Brain pericyte (primary cell): ENCODE measurements at regions not wholly inside any gene's neighbourhood (a gene's known extent, or its start where the extent isn't known, plus 50 kb on each side); places are given as distances from the start of the nearest gene placed in this dataset.
"Not testable (repeated sequence)": the region's sequence is repeated elsewhere in the genome, so short reads cannot be mapped to it uniquely, and the experiment has no call there.

Source experiments
- DNase-seq: peaks from one replicate; pipeline ENCODE4 v3.0.0-alpha.2; 2012; ENCODE audit warnings: low read depth, low spot score

DNA sequence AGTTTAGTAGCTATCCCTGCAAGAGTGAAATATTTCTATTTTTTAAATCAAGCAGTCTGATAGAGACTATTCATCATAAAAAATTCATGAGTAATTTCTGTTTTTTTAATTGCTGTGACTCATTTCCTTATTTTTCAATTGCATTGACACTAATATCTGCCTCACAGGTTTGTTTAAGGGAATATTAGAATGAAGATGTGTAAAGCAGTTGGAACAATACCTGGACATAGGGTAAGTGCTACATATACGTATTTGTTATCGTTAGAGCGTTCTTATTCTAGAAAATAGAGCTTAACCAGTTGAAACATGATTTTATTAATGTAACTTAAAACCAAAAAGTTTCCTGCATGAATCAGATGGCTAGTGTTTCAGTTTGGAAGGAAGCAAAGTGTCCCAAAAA is 2211.3 kb downstream of the PCDH7 start:
- no peak for DNase-seq

DNA sequence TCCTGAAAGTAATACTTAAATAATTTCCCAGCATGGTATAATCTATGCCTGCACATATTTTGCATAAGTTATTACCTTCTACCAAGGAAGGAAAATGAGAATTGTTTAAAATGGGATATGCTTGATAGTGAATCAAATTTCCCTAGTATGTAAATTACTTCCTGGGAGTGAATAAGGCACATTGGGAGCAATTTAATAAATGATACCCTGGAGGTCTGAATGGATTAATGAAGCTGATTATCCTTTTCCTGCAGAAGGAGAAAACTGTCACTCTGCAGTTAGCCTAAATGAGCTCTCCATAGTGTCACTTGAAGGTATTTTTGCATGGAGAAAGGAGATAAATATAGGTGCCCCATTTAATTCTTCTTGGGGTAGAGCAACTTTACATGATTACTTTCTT is 2212.0 kb downstream of the PCDH7 start:
- DNase-seq, result no peak

DNA sequence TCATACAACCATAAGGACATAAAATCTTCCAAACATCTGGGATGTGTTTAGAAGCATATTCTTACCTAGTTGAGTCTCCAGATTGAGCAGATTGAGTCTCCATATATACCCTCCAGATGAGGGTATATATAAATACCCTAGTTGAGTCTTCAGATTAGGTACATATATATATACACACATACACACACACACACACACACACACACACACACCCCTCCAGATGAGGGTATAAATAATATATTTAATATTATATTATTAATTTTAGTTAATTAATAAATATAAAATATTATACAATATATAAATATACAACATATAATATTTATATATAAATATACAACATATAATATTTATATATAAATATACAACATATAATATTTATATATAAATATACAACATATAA is 2219.1 kb downstream of the PCDH7 start:
- not testable (repeated sequence) for DNase-seq

DNA sequence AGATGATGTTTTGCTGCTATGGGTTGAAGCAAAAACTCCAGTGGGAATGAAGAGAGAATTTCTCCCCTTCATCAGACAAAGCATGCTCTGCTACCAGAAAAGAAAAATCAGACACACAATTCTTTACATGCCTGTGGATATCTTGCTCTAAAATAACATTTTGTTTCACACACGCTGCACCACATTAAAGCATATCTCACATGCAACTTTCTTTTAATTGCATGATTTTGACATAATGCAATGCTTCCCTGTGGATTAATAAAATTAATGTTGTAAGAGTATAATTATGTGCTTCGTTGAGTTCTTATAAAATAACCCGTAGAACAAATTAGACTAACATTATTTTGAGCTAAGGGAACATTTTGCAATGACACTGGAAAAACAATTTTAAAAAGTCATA is 2230.7 kb downstream of the PCDH7 start:
- no peak for DNase-seq

DNA sequence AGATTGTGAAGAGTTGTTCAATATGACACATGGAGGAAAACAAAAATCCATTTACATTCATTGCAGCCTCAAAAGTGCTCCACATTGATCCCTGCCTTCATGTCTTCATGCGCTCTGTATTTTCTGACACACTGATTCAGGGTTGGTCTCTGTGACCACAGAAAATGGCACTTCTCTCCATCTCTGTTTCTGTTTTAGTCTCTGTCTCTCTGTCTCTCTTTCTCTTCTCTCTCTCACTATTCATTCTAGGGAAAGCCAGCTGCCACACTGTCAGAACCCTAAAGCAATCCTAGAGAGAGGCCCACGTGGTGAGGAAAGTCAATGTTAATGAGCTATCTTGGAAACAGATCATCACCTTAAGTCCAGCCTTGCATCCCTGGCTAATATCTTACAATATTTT is 2238.4 kb downstream of the PCDH7 start:
- DNase-seq, result no peak

DNA sequence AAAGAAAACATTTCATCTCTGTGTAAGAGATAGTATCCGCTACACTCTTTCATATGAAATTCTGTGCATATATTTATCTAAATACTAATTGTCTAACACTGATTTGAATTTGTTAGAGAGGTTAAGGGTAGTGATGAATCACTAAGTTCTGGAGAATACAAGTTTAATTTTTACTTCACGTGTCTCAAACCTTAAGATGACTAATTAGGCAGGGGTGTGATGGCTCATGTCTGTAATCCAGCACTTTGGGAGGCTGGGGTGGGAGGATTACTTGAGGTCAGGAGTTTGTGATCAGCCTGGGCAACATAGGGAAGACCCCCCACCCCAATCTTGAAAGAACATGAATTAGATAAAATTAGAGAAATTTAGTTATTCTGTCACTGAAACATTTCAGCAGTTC is 2241.9 kb downstream of the PCDH7 start:
- no peak for DNase-seq

DNA sequence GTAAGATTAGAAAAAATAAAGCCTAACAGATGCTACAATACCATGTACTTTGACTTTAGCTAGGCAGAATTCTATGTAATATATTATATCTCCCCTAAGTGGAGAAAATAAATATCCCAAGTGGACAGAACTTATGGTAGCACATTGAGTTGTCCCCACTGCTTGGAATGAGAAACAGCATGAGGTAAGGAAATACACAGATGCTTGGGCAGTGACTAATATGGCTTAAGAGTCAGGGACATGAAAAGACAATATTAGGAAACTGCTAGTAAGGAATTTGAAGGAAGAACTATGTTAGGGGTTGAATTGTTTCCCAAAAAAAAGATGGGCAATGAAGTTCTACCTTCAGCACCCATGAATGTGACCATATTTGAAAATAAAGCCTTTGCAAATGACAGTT is 2265.1 kb downstream of the PCDH7 start:
- no peak for DNase-seq

DNA sequence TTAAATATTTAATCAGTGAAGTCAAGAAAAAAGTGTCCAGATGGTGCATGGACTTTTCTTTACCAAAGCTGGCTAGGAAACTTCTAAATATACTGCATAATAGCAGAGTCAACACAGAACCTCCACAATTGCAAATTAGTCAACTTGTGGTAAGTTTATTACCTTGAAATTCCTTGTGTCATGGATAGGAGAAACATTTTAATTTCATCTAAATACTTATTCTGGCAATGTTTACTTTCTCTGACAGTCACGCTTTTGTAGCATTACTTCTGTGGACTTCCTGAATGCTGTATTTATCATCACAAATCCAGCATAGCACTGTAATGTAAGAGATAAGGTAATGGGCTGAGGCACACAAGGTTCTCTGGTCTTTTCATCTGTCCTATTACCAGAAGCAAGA is 2266.1 kb downstream of the PCDH7 start:
- no peak for DNase-seq

DNA sequence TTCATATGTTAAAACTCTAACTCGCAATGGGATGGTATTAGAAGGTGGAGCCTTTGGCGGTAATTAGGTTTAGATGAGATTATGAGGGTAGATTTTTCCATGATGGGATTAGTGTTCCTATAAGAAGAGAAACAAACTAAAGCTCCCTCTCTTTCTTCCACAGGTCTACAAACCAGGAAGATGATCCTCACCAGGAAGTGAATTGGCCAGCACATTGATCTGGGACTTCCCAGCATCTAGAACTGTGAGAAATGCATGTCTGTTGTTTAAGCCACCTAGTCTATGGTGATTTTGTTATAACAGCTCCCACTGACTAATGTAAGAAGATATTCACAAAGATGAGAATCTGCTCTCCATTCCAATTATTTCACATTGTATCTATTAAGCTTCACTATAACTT is 2266.9 kb downstream of the PCDH7 start:
- DNase-seq, result no peak

DNA sequence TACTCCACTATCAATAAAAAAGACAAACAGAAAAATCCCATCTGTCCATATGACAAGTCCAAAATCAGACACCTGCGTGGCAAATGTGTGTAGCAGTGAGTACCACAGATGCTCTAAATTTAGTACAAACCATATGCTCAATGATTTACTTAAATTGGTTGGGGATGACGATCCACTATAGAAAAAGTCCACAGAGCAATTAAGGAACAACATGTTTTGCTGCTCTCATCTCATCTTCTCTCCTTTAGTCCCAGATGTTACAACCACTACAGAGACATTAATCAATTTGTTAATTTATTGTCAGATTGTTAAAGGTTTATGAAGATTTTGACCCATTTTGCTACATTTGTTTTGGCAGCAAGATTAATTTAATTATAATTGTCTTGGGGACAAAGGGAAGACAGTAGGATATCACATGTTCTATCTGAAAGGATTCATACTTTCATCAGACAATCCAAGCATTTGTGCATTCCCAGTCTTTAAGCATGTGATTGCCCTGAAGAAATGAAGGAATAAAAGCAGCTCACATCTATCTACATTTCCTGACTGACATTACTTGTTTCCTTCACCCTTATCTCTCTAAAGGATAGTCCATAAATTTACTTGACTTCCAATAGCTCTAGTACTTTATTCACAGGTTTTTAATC is 2268.1 kb downstream of the PCDH7 start:
- no peak for DNase-seq

DNA sequence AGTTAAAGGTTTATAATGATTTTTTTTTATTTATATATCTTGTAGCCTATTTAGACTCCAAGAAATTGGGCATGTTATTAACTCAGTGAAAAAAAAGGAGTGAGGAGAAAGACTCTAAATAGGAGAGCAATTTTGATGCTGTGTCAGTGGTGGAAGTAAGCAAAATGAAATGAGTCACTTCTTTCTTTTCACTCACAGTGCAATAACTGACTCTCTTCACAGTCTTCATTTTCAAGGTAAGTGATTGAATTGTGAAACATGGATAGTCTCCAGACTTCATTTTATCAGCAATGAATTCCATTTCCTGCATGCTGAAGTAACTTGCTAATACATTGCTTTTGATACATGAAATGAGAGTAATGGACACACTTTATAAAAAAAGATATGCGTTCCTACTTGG is 2271.5 kb downstream of the PCDH7 start:
- no peak for DNase-seq

DNA sequence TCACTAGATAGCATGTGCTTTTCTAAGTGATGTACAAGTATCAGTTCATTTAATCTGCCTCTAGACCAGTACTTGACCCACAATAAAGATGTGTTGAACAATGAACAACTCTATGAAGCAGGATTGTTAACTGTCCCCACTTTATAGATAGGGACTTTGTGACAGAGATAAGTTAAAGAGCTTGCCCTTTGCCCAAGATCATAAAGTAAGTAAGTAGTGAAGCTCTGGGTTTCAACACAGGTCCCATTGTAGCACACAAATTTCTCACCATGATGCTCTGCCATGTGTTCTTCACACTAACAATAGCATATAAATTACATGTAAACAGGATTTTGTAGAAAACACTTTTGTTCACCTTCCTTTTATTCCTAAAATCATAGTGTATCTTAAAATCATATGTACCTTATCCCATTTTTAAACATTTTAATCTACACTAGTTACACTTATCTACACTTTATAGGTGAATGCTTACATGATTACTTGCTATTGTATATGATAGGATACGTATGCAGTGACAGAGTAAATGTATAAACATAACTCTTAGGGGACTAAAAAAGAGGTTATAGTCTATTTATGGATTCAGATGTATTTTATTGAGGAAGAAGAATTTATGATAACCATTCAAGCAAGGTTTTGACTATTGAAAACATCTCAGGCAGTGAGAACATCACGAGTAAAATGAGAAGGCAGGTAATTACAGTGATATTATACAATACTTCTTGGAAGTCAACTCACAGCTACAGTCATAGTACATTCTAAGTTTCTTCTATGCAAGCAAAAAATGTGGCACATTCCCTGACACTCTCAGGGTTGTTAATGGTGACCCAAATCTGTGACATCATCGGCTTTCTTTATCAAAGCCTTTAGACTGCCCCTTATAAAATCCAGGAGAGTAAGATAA is 2275.1 kb downstream of the PCDH7 start:
- DNase-seq, result no peak

DNA sequence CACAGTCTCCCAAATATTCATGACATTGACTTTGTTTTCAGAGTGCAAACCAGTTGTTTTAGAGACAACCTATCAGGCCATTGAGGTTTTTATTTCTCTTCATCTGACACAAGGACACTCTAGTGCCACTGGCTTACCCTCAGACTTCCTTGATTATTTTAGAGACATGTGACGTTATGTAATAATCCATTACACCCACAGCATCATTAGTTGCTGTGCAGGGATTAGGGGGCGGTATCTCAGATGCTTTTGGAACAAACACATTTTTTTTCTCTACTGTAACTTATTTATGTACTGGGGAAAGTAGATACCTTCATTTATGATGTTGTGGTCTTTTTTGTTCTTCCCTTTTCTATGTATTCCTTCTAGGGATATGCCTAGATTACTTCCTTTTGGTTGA is 2293.1 kb downstream of the PCDH7 start:
- no peak for DNase-seq

DNA sequence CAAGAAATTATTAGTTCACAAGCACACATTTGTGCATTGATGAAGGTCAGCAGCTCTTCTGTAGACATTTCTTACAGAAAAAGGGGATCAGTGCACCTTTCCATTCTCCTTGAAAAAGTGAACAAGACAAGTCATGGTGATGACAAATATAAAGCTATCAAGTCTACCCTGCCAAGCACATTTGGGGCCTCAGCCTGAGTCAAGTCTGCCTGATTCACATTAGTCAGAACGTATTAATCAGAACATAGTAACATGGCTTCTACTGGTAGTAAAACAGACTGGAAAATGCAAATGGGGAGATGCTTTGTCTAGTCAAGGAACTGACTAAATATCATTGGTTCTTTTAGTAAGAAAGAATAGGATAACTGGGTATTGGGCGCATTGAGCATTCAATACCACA is 2305.1 kb downstream of the PCDH7 start:
- no peak for DNase-seq

DNA sequence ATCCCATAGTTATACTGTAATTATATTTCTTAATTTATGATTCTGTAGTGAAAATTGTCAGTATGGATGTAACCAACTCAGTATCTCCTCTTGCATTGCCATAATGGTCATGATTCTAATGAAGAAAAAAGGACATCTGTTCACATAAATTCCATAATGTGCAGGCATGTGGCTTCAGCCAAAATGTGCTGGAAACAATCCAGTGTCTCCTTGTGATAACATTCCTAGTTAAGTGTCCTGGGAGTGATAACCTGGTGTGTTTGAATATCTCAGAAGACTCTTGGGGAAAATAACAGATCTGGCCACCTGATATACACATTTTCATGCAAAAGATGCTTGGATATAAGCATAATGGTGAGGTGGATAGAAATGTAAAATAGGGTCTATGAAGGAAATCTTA is 2309.8 kb downstream of the PCDH7 start:
- DNase-seq, result no peak

DNA sequence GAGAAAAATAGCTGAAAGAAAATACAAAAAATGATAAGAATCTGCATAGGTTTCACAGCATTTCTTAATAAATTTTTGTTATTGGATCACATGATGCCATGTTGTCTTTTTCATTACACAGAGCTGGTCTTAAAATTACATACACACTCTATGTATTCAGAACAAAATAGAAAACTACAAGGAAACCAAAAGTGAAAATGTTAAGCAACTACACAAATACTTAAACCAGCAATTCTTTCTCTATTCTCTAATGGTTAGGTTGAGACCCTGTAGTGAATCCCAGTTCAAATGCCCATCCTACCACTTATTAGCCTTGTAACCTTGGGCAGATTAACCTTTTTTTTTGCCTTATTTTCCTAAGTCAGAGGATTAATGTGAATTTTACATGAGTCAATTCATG is 2311.2 kb downstream of the PCDH7 start:
- DNase-seq, result no peak

DNA sequence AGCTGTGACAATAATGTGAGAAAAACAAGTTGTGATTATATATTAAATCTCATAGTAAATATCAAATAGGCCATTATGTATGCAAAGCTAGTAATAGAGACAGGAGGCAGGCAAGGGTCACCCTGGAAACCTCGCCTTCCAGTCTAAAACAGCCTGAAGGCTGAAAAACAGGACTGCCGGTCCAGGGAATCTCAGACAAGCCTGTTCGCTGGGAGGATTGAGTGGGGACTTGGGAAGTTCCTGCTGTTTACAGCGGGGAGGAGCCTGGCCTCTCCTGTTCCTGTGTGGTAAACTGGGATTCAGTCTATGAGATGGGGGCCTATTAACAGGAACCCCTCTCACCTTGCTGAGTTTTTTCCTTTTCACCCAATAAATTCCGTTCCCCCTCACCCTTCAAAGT is 2317.3 kb downstream of the PCDH7 start:
- no peak for DNase-seq

DNA sequence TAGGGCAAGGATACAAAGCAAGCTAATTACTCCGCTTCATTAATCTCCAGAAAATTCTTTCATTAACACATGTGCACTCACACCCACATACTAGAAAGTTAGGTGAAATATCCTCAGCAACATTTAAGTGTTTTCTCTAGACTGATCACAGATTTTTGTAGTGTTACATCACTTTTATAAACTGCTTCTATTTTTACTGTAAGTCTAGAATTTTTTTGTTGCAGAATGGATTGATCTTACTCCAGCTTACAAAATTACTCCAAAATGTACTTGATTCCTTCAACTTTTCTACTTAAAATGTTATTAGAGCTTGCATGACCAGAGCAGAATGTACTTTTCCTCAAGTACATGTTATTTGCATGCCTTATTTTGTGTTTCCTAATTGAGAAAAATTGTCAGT is 2325.2 kb downstream of the PCDH7 start:
- DNase-seq, result no peak

DNA sequence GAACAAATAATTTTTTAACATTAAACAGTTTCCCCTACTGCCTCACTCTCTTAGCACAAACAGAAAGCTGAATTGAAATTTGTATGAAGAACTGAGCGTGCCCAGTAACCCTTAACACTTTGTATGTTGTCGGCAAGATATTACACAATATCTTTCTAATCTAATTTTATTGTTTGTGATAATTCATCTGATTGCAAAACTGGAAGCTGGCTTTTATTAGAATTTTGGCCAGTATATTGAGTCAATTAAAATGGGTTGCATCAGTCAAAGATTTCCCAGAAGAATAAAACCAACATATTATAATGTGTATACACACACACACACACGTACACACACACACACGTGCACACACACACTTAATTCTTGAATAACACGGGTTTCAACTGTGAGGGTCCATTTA is 2332.1 kb downstream of the PCDH7 start:
- no peak for DNase-seq

DNA sequence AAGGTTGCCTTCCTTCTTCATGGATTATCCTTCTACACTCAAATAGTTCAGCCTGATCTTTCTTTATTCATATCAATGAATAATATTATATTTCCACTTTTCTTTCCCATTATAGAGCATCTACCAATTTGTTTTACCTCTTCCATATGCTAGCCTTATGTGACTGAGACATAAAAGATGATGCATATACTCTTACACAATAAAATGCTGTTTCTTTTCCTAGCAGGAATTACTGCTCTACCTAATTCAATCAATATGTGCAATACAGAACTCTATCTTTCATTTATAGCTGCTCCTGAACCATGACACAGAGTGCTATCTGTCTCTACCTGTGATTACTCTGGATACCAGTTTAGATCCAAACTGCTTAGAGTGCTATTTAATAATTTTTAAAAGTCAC is 2334.0 kb downstream of the PCDH7 start:
- no peak for DNase-seq

DNA sequence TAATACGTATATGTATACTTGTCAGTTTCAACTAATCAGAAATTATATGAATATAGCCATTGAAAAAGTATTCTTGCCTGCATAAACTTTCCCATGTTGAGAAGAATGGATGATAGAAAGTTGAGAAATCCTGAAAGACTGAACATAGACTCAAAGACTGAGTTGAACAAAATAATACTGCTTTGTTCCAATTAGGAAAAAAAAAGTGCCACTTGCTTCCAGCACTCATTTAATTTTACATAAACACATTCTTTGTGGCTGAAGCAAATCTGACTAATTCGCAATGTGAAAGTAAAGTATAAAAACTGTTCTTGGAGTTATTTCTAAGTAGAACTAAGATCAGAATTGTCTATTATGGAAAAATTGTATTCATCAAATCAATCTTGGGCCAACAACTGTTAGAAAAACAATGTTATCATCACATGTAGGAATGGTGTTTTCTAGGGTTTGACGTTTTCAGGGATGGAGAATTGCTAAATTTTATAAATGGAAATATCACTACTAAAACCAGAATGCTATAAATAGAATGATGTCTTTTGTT is 2334.6 kb downstream of the PCDH7 start:
- no peak for DNase-seq

DNA sequence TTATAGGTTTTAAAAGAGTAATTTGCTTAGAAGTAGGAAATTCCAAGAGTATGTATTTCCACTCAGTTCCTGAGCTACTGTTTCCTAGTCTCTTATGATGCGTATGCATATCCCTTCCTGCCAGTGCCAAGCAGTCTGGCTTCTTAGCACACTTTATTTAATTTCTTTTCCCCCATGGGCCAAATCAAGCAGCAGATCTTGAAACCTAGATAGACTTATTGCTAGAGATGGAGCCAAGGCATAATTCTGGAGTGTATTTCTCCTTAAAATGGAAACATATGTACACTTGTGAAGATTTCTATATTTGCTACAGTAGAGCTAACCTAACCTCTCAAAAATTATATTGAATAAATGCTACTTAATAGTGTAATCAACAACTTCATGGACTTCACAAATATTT is 2337.6 kb downstream of the PCDH7 start:
- no peak for DNase-seq

DNA sequence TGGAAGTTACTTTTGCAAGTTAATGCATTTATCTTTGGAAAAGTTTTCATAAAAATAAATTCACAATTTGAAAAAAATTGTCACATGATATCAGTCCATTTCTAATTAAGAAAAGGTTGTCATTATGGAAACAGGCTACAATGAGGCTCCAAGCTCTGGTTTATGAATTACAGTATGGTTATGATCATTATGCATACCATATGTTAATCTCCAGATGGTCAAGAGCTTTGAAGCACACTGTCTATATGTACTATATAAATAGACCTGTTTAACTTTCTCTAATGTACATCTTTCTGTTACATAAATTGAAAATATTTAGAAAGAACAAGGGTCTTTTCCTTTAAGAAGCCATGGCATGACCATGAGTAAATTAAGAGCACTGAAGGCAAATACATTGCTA is 2338.8 kb downstream of the PCDH7 start:
- no peak for DNase-seq
